CD4-positive, alpha-beta T cell (primary cell): ENCODE measurements at regions not wholly inside any gene's neighbourhood (a gene's known extent, or its start where the extent isn't known, plus 50 kb on each side); places are given as distances from the start of the nearest gene placed in this dataset.

ENCODE experiments used
- ATAC-seq: fragments of 200-7000 bp; cut with Tn5 transposase; one replicate; pipeline ENCODE4 v1.10.0; 2022; ENCODE audit warnings: mild to moderate bottlenecking; ENCODE audit not compliant: poor library complexity
- CTCF ChIA-PET: fragments of 350-600 bp; sonication (Branson Sonifier 250); formaldehyde crosslinking; loops from one replicate; lab custom pipeline; 2021; ENCODE audit warnings: antibody characterized with exemption, inconsistent platforms; lab: Charles Lee
- POLR2A ChIA-PET: fragments of 350-600 bp; sonication (Branson Sonifier 250); formaldehyde crosslinking; loops from one replicate; lab custom pipeline; 2021; ENCODE audit warnings: antibody characterized with exemption, inconsistent platforms; lab: Charles Lee
- DNase-seq, 14 experiments: peaks; one replicate each; pipeline ENCODE4 v3.0.0-alpha.2; 2013 to 2020; ENCODE audit warnings: mixed read lengths in 2 of 14
- H3K27ac ChIP-seq, 2 donors: one replicate each; pipeline versions ENCODE4 v1.5.1 to v1.7.0; 2013; ENCODE audit warnings: low read length in 2 of 2, low read depth in 1 of 2, mild to moderate bottlenecking in 1 of 2
- H3K27me3 ChIP-seq, 2 experiments: 1 replicate in 1 of 2; 2 replicates in 1 of 2; pipeline versions ENCODE4 v1.6.1 to v1.7.0; 2013; ENCODE audit warnings: low read length in 2 of 2, control low read depth in 1 of 2, mild to moderate bottlenecking in 1 of 2, moderate library complexity in 1 of 2; ENCODE audit not compliant: insufficient read depth in 2 of 2, control insufficient read depth in 1 of 2
- H3K36me3 ChIP-seq: one replicate; pipeline ENCODE4 v1.6.1; 2013; ENCODE audit warnings: low read length, control low read depth; ENCODE audit not compliant: insufficient read depth
- H3K4me1 ChIP-seq: one replicate; pipeline ENCODE4 v1.6.1; 2013; ENCODE audit warnings: low read length, control low read depth; ENCODE audit not compliant: insufficient read depth
- H3K4me3 ChIP-seq: one replicate; pipeline ENCODE4 v1.5.1; 2013; ENCODE audit warnings: mild to moderate bottlenecking, low read length, moderate library complexity
- H3K9me3 ChIP-seq, 2 experiments: 1 replicate in 1 of 2; 2 replicates in 1 of 2; pipeline versions ENCODE4 v1.6.1 to v1.7.0; 2013; ENCODE audit warnings: low read length in 2 of 2, mild to moderate bottlenecking in 2 of 2, control low read depth in 1 of 2, moderate library complexity in 1 of 2; ENCODE audit not compliant: control insufficient read depth in 1 of 2, insufficient read depth in 1 of 2
- H3K27ac Mint-ChIP-seq: one replicate; pipeline ENCODE4 v1.8.0; 2020; ENCODE audit warnings: mixed read lengths
- H3K27me3 Mint-ChIP-seq: one replicate; pipeline ENCODE4 v1.8.0; 2021; ENCODE audit warnings: mixed read lengths
- H3K36me3 Mint-ChIP-seq: one replicate; pipeline ENCODE4 v1.8.0; 2021; ENCODE audit warnings: low read depth, mixed read lengths
- H3K4me1 Mint-ChIP-seq: one replicate; pipeline ENCODE4 v1.8.0; 2021; ENCODE audit warnings: low read depth, mixed read lengths
- H3K4me3 Mint-ChIP-seq: one replicate; pipeline ENCODE4 v1.8.0; 2020; ENCODE audit warnings: mild to moderate bottlenecking, mixed read lengths
- H3K9me3 Mint-ChIP-seq: one replicate; pipeline ENCODE4 v1.8.0; 2020; ENCODE audit warnings: mixed read lengths
- CTCF ChIP-seq: fragments of 200-600 bp; IDR thresholded peaks from one replicate; pipeline ENCODE4 v1.8.0; 2022; ENCODE audit warnings: antibody characterized with exemption, mild to moderate bottlenecking
- intact Hi-C, 2 experiments: fragments of 100-400 bp; cut with DNase I in 1 of 2; cut with micrococcal nuclease in 1 of 2; formaldehyde crosslinking; loops; one replicate each; pipeline versions ENCODE4 v1.15.1 to v1.9.0; 2023 to 2025; cut with DNase I, micrococcal nuclease

- Mint-ChIP-seq H3K4me3 (no peak overlapping the region), H3K27ac (no peak overlapping the region), H3K4me1 (no peaks in the 10 kb centered on the region), H3K9me3 (no peaks in the 10 kb centered on the region), H3K36me3 (no peaks in the 10 kb centered on the region), H3K27me3 (peaks cover 13% of the 10 kb centered on the region)
- ATAC-seq (no peak), DNase-seq (no peak)
- Histone ChIP-seq H3K9me3 (peaks cover 0 to 2% of the 10 kb centered on the region in 2 experiments), H3K27me3 (peaks cover 0 to 3% of the 10 kb centered on the region in 2 experiments), H3K4me1 (no peaks in the 10 kb centered on the region), H3K36me3 (no peaks in the 10 kb centered on the region), H3K4me3 (no peak overlapping the region), H3K27ac (no peak overlapping the region)
- ChIA-PET CTCF (no interaction called here), POLR2A (no interaction called here)
- intact Hi-C loops: no loop called here
- no peak for TF ChIP-seq CTCF
Observed at GRCh38 chr12:45627407-45628069, 102.0 kb upstream of the ARID2 start.

GRCh38 chr12:45629292-45629691 lies 100.2 kb upstream of the ARID2 start:
- intact Hi-C loops: no loop called here
- peaks cover 4% of the 10 kb centered on the region for H3K27me3 Mint-ChIP-seq
- no peaks in the 10 kb centered on the region for H3K27me3 ChIP-seq

GRCh38 chr12:45633733-45634132 lies 95.8 kb upstream of the ARID2 start:
- Mint-ChIP-seq H3K4me3 (no peak overlapping the region), H3K27me3 (peaks cover 4% of the 10 kb centered on the region), H3K4me1 (peaks cover 4% of the 10 kb centered on the region), H3K36me3 (no peaks in the 10 kb centered on the region), H3K9me3 (no peaks in the 10 kb centered on the region), H3K27ac (no peak overlapping the region)
- no peak overlapping the region for H3K4me3 ChIP-seq
- no peak overlapping the region for H3K27ac ChIP-seq
- no peaks in the 10 kb centered on the region for H3K36me3 ChIP-seq
- POLR2A ChIA-PET: no interaction called here
- H3K27me3 ChIP-seq: no peaks in the 10 kb centered on the region
- DNase-seq (no peak), ATAC-seq (no peak)
- CTCF ChIA-PET: no interaction called here
- TF ChIP-seq CTCF: no peak
- H3K9me3 ChIP-seq: no peaks in the 10 kb centered on the region
- no peaks in the 10 kb centered on the region for H3K4me1 ChIP-seq
- intact Hi-C loops: no loop called here

More at GRCh38 chr12:45629292-45629691, 100.2 kb upstream of the ARID2 start:
- Histone ChIP-seq H3K4me1 (no peaks in the 10 kb centered on the region), H3K4me3 (no peak overlapping the region), H3K36me3 (no peaks in the 10 kb centered on the region), H3K27ac (no peak overlapping the region), H3K9me3 (no peaks in the 10 kb centered on the region)
- ChIA-PET CTCF (no interaction called here), POLR2A (no interaction called here)
- no peak overlapping the region for H3K27ac Mint-ChIP-seq
- H3K4me1 Mint-ChIP-seq: no peaks in the 10 kb centered on the region
- no peaks in the 10 kb centered on the region for H3K36me3 Mint-ChIP-seq
- no peak overlapping the region for H3K4me3 Mint-ChIP-seq
- DNase-seq (no peak), ATAC-seq (no peak)
- TF ChIP-seq CTCF: no peak
- H3K9me3 Mint-ChIP-seq: no peaks in the 10 kb centered on the region
